Parathyroid adenoma (tissue), 2 donors: ENCODE measurements at regions not wholly inside any gene's neighbourhood (a gene's known extent, or its start where the extent isn't known, plus 50 kb on each side); places are given as distances from the start of the nearest gene placed in this dataset.

Experiments
- H2AFZ ChIP-seq: fragments of 300-600 bp; sonication (generic); one replicate; pipeline ENCODE4 v1.7.0; 2017; ENCODE audit warnings: antibody characterized with exemption, mild to moderate bottlenecking
- H3K27ac ChIP-seq: fragments of 300-600 bp; sonication (generic); one replicate; pipeline ENCODE4 v1.7.0; 2017
- H3K27me3 ChIP-seq: fragments of 300-600 bp; sonication (generic); one replicate; pipeline ENCODE4 v1.7.0; 2017; ENCODE audit warnings: low read length; ENCODE audit not compliant: control insufficient read depth, insufficient read depth
- H3K36me3 ChIP-seq: fragments of 300-600 bp; sonication (generic); one replicate; pipeline ENCODE4 v1.7.0; 2017; ENCODE audit warnings: low read length; ENCODE audit not compliant: control insufficient read depth, insufficient read depth
- H3K4me1 ChIP-seq: fragments of 300-600 bp; sonication (generic); one replicate; pipeline ENCODE4 v1.7.0; 2017; ENCODE audit warnings: control low read depth
- H3K4me2 ChIP-seq: fragments of 300-600 bp; sonication (generic); one replicate; pipeline ENCODE4 v1.7.0; 2017; ENCODE audit warnings: low read length
- H3K4me3 ChIP-seq: fragments of 300-600 bp; sonication (generic); one replicate; pipeline ENCODE4 v1.7.0; 2017; ENCODE audit warnings: low read depth, low read length
- H3K79me2 ChIP-seq: fragments of 300-600 bp; sonication (generic); one replicate; pipeline ENCODE4 v1.7.0; 2017; ENCODE audit warnings: control low read depth
- H3K9ac ChIP-seq: fragments of 300-600 bp; sonication (generic); one replicate; pipeline ENCODE4 v1.7.0; 2017; ENCODE audit warnings: mild to moderate bottlenecking
- H3K9me3 ChIP-seq: fragments of 300-600 bp; sonication (generic); one replicate; pipeline ENCODE4 v1.7.0; 2017; ENCODE audit warnings: low read length; ENCODE audit not compliant: control insufficient read depth
- TF ChIP-seq, protein P1 (sequence below): fragments of 300-600 bp; sonication (generic); IDR thresholded peaks from one replicate; pipeline ENCODE4 v1.7.0; 2017; ENCODE audit warnings: antibody characterized with exemption, mild to moderate bottlenecking
- donor health status: primary hyperparathyroidism.

DNA sequence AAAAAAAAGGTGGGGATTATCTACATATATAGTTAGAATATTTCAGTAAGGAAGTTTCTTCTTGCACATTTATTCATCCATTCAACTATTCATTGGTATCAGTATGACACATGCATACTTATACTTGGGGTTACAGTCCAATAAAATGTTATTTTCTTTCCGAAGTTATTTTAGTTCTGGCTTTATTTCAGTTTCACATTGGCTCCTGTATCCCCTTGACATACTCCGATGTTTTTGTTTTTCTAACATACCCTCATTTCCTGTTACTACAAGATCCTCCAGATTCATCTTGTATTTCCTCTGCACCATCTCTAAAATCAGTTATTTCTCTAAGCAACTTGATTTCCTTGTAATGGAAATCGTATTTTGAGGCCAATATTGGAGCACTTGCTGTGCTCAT, 435.5 kb upstream of the MON1B start:
- no peak overlapping the region for H3K27ac ChIP-seq
- no peak overlapping the region for H3K4me2 ChIP-seq
- no peaks in the 10 kb centered on the region for H3K36me3 ChIP-seq
- H3K4me3 ChIP-seq = no peak overlapping the region
- no peaks in the 10 kb centered on the region for H3K9me3 ChIP-seq
- H2AFZ ChIP-seq = no peak overlapping the region
- no peak overlapping the region for H3K9ac ChIP-seq
- H3K27me3 ChIP-seq = no peaks in the 10 kb centered on the region
- H3K79me2 ChIP-seq = no peaks in the 10 kb centered on the region
- no peaks in the 10 kb centered on the region for H3K4me1 ChIP-seq
- TF ChIP-seq, protein P1, sequence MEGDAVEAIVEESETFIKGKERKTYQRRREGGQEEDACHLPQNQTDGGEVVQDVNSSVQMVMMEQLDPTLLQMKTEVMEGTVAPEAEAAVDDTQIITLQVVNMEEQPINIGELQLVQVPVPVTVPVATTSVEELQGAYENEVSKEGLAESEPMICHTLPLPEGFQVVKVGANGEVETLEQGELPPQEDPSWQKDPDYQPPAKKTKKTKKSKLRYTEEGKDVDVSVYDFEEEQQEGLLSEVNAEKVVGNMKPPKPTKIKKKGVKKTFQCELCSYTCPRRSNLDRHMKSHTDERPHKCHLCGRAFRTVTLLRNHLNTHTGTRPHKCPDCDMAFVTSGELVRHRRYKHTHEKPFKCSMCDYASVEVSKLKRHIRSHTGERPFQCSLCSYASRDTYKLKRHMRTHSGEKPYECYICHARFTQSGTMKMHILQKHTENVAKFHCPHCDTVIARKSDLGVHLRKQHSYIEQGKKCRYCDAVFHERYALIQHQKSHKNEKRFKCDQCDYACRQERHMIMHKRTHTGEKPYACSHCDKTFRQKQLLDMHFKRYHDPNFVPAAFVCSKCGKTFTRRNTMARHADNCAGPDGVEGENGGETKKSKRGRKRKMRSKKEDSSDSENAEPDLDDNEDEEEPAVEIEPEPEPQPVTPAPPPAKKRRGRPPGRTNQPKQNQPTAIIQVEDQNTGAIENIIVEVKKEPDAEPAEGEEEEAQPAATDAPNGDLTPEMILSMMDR = no peak

GRCh38 chr16:76756423-76756822, 434.6 kb upstream of the MON1B start:
- no peak overlapping the region for H2AFZ ChIP-seq
- no peak overlapping the region for H3K27ac ChIP-seq
- no peak overlapping the region for H3K9ac ChIP-seq
- no peaks in the 10 kb centered on the region for H3K36me3 ChIP-seq
- H3K4me1 ChIP-seq = no peaks in the 10 kb centered on the region
- no peaks in the 10 kb centered on the region for H3K79me2 ChIP-seq
- H3K4me2 ChIP-seq = no peak overlapping the region
- H3K9me3 ChIP-seq = no peaks in the 10 kb centered on the region
- TF ChIP-seq, protein P1 = no peak
- H3K4me3 ChIP-seq = no peak overlapping the region
- no peaks in the 10 kb centered on the region for H3K27me3 ChIP-seq

DNA sequence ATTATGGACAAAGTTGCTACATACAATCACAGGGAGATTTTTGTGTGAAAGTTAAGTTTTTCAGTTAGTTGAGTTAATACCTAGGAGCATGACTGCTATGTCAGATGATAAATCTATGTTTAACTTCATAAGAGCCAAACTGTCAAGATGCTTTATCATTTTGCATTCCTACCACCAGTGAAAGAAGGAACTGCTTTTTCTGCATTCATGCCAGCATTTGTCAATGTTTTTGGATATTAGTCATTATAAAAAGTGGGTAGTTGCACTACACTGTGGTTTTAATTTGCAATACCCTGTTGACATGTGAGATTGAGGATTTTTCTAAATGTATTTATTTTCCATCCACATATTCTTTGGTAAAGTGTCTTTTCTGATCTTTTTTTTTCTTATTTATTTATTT, 434.0 kb upstream of the MON1B start:
- H3K36me3 ChIP-seq = no peaks in the 10 kb centered on the region
- H3K9me3 ChIP-seq = no peaks in the 10 kb centered on the region
- H3K79me2 ChIP-seq = no peaks in the 10 kb centered on the region
- TF ChIP-seq, protein P1 = no peak
- H3K4me1 ChIP-seq = no peaks in the 10 kb centered on the region
- H3K9ac ChIP-seq = no peak overlapping the region
- no peak overlapping the region for H3K4me3 ChIP-seq
- no peak overlapping the region for H3K27ac ChIP-seq
- no peak overlapping the region for H2AFZ ChIP-seq
- H3K27me3 ChIP-seq = no peaks in the 10 kb centered on the region
- no peak overlapping the region for H3K4me2 ChIP-seq

- no peak overlapping the region for H3K4me2 ChIP-seq
- H3K36me3 ChIP-seq = no peaks in the 10 kb centered on the region
- no peak overlapping the region for H3K9ac ChIP-seq
- TF ChIP-seq, protein P1 = no peak
- no peaks in the 10 kb centered on the region for H3K79me2 ChIP-seq
- no peak overlapping the region for H3K27ac ChIP-seq
- no peaks in the 10 kb centered on the region for H3K4me1 ChIP-seq
- H3K4me3 ChIP-seq = no peak overlapping the region
- H2AFZ ChIP-seq = no peak overlapping the region
- H3K27me3 ChIP-seq = no peaks in the 10 kb centered on the region
- peaks cover 4% of the 10 kb centered on the region for H3K9me3 ChIP-seq
Measured at GRCh38 chr16:76766538-76766937, 424.5 kb upstream of the MON1B start.

DNA sequence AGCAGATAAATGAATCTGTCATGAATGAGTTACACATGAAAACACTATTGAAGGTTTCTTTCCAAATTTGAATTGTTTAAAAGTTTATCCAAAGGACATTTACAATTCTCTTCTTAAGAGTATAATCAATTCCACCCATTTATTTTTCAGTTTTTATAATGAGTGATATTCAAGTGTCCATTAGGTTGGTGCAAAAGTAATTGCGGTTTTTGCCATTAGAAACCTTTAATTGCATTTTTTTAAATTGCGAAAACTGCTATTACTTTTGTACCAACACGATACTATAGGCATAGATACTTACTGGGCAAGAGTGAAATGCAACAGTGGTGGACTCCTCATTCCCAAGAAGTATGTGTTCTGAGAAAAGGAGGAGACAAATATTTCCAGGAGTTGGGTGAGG, 422.7 kb upstream of the MON1B start:
- Histone ChIP-seq H3K9ac (no peak overlapping the region), H3K79me2 (no peaks in the 10 kb centered on the region), H2AFZ (no peak overlapping the region), H3K36me3 (no peaks in the 10 kb centered on the region), H3K27me3 (no peaks in the 10 kb centered on the region), H3K9me3 (no peaks in the 10 kb centered on the region), H3K4me3 (no peak overlapping the region), H3K4me1 (no peaks in the 10 kb centered on the region), H3K4me2 (no peak overlapping the region), H3K27ac (no peak overlapping the region)
- TF ChIP-seq, protein P1 = no peak
